GM19467 (cell line): ENCODE measurements at regions not wholly inside any gene's neighbourhood (a gene's known extent, or its start where the extent isn't known, plus 50 kb on each side); places are given as distances from the start of the nearest gene placed in this dataset.
"Not testable (repeated sequence)": the region's sequence is repeated elsewhere in the genome, so short reads cannot be mapped to it uniquely, and the experiment has no call there.

Source experiments
- ATAC-seq: cut with Tn5 transposase; IDR thresholded peaks from one replicate; pipeline ENCODE4 v1.9.1; 2021; ENCODE audit warnings: mild to moderate bottlenecking, moderate library complexity; ENCODE audit not compliant: unreplicated experiment

DNA sequence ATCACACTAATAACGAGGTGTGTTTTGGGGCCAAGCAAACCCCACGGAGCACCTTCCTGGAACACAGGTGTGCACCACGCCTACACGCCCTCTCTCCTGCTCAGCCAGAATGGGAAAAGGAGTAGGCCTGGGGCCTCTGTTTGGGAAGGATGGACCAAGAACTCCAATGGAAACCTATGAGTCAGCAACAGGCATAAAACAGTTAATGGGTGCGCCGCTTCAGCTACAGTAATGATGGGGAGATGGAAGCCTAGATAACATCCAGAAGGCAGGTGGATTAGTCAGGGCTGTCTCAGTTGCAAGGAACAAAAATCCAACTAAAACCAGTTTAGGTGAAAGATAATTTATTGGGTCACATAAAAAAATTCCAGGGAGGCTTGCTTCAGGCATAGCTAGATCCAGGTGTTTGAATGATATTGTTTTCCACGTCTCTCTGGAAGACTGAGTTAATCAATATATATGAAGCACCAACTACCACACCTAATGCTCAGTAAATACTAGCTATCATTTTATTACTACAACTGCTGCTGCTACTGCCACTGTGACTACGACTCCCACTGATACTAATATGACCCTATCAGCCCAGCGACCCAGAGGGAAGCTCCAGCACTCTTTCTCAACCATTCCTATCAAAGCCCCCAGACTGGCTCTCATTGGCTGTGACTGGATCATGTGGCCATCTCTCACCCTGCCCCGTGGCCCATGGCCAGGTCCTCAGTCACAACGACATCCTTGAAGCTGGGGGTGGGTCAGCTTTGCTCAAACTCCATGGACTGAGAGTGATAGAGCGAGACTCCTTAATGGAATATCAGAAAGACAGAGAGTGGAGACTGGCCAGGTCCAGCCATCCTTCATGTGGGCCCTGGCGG is 155.2 kb upstream of the PTPN1 start:
- no peak for ATAC-seq

- no peak for ATAC-seq
These were observed 154.3 kb upstream of the PTPN1 start for GRCh38 chr20:50355590-50356524.

- ATAC-seq: no peak
These were observed 153.7 kb upstream of the PTPN1 start for GRCh38 chr20:50356525-50356885.

DNA sequence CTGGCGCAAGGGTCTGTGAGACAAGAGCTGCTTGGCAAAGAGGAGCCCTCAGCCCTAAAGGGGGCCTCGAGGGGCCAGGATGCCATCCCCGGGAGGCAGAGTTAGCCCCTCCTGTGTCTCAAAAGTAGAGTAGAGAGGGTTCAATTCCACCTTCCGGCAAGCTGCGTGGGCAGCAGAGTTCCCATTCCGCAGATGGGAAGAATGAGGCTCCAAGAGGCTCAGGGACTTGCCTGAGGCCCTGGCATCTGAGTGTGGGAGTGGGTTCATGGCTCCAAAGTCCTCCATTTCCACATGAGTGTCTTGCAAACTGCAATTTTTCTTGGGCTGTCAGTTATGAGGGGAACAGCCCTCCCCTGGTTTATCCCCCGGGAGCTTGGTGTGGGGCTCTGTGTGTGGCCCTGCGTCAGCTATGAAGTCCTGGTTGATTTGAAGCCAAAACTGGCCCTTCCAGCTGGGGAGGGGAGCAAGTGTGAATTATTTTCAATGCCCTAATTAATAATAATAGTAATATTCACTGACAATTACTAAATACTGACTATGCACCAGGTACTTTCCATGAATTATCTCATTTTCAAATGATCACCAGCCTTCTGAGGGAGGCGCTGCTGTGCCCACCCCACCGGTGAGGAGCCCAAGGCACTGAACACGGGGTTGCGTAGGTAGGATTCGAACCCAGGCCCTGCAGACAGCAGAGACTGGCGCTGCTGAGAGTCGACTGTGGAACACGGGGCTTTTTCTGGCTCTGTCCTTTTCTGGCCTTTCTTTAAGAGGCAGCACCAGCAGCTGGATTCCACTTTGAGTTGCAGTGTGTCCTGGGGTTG is 153.0 kb upstream of the PTPN1 start:
- ATAC-seq: no peak

- no peak for ATAC-seq
These were observed 152.4 kb upstream of the PTPN1 start for GRCh38 chr20:50357783-50358161.

DNA sequence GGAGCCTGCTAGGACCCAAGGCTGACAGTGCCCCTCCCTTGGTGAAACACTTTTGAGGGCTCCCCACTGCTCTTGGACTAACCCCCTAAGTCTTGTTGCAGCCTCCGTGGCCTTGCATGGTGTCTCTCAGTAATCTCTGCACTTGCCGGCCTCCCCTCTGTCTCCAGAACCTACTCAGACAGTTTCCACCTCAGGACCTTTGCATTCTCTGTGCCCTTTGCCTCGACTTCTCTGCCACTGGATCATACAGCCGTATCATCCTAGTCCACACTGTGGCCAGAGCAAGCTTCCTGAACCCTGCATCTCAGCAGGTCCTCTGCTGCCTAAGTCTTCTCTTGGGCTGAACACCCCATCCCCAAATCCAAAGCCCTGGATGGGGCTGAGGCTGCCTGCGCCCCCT is 152.0 kb upstream of the PTPN1 start:
- ATAC-seq: no peak

DNA sequence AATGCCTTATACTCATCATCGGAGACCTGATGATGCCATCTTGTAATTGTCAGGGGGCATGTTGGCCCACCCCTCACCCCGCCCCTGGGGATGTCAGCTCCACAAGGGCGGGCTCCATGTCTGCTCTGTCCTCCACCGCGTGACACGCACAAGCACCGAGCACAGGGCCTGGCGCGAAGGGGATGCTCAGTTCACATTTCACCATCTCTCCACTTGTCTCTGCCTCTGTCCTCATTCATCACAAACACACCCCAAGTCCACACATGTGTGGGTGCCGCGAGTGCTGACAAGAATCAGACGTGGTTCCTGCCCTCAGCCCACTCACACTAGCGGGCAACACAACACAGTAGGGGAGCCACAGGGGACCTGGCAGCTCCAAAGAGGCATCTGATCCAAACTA is 151.2 kb upstream of the PTPN1 start:
- ATAC-seq: no peak

- ATAC-seq: no peak
These were observed 150.5 kb upstream of the PTPN1 start for GRCh38 chr20:50359607-50360217.

DNA sequence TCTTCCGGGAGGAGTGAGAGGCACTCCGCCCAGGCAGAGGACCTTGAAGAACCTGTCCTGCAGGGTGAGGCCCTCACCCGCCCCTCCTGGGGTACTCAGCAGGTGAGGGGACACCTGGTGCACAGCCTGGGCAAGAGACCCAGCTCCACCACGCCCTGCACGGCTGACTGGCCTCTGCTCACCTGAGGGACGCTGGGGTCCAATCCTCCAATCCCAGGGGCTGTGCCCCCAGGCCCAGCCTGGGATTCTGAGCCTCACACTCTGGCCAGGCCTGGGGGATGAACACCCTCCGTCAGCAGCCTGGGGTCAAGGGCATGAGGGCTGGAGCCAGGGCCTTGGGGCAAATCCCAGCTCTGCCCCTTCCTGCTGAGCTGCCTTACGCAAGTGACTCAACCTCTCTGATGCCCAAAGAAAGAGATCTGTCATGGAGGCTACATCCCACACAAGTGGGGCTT is 149.9 kb upstream of the PTPN1 start:
- ATAC-seq: no peak

DNA sequence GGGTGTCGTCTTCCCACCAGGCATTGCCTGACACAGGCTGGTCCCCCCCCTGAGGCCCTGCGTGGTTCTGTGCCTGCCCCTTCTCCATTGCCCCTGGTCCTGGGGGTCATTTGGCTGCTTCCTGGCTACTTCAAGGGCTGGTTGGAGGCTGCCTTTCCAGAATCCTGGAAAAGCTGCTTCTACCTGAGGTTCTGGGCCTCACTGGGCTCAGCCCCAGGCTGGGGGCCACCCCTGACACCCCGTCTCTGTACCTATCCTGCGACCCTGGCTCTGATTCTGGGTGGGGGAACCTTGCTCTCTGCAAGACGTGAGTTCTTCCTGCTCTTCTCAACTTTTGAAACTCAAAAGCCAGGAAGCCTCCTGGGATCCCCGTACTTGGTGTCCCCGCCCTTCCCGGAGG is 149.3 kb upstream of the PTPN1 start:
- ATAC-seq: no peak

- ATAC-seq: not testable (repeated sequence)
These were observed 148.0 kb upstream of the PTPN1 start for GRCh38 chr20:50362177-50362576.

- no peak for ATAC-seq
These were observed 147.2 kb upstream of the PTPN1 start for GRCh38 chr20:50363027-50363426.

DNA sequence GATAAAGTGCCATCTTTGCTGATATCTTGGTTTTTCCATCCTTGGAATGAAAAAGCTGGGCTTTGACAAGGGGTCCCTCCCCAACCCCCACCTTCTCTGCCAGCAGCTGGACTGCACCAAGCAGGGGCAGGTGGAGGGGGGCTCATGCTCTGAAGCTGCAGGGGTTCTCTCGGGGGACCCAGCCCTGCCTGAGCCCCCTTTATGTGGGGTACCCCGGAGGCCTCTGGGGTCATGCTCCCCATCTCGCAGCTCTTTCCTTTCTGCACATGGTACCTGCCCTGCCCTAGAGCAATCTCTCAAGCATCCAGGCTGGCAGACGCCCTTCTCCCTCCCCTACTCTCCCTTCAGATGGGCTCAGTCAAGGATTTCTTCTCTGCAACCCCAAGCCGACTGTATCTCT is 146.7 kb upstream of the PTPN1 start:
- ATAC-seq: no peak

GRCh38 chr20:50364542-50364941 is 145.6 kb upstream of the PTPN1 start:
- no peak for ATAC-seq

- ATAC-seq: no peak
These were observed 143.7 kb upstream of the PTPN1 start for GRCh38 chr20:50366270-50367103.

DNA sequence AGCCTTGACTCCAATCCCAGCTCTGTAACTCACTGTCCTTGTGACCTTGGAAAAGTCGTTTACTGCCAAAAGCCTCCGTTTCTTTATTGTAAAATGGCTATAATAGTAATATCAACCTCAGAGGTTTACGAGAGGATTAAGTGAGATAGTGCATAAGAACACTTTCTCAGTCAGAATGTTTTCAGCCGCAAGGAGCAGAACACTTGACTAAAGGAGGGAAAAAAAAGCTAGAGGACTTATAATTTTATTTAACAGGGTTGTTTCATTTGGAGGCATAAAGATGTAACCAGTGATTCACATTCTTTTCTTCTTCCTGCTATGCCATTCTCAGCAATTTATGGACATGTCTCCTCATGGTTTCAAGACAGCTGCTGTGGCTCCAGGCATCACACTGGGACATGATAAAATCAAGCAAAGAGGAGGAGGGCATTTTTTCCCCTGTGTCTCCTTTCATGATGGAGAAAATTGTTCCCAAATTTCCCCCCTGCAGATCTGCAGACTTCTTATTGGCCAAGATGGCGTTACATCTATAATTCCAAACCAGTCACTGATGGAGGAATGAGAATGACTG is 143.0 kb upstream of the PTPN1 start:
- ATAC-seq: no peak

GRCh38 chr20:50367739-50368375 is 142.3 kb upstream of the PTPN1 start:
- no peak for ATAC-seq

DNA sequence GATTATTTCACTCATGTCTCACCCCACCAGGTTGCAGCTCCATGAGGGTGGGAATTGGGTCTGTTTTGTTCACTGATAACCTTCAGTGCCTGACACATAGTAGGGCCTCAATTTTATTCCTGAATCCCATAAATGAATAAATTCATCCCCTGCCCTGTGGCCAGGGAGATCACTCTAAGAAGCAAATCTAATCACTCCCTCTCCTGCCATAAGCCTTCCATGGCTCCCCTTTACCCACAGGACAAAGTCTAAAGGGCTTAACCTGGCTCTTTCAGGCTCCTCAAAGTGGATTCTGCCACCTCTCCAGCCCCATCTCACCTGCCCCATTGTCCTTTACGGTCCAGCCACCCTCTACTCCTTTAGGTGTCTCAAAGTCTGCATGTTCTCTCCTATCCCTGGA is 141.8 kb upstream of the PTPN1 start:
- no peak for ATAC-seq

DNA sequence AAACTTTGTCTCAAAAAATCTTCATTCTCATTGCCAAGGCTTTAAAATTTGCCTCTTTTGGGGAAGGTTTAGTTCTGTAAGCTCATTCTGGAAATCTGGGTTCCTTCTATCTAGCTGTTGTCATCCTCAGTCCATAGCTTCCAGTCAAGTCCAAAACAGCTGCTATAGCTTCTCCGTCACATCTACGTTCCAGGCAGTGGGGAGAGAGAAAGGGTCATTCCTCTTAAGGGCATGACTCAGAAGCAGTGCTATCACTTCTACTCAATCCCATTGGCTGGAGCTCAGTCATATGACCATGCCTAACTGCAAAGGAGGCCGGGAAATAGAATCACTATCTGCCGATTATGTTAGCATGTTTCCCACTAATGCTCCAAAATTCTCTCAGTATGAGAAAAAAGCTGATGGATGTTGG is 141.4 kb upstream of the PTPN1 start:
- no peak for ATAC-seq
